CD4-positive, alpha-beta memory T cell (primary cell): ENCODE measurements at regions not wholly inside any gene's neighbourhood (a gene's known extent, or its start where the extent isn't known, plus 50 kb on each side); places are given as distances from the start of the nearest gene placed in this dataset.
"Not testable (repeated sequence)": the region's sequence is repeated elsewhere in the genome, so short reads cannot be mapped to it uniquely, and the experiment has no call there.

Experiments
- CTCF ChIA-PET: fragments of 350-600 bp; sonication (Branson Sonifier 250); formaldehyde crosslinking; loops from one replicate; lab custom pipeline; 2021; ENCODE audit warnings: inconsistent platforms; ENCODE audit not compliant: partially characterized antibody; lab: Charles Lee
- POLR2A ChIA-PET: fragments of 350-600 bp; sonication (Branson Sonifier 250); formaldehyde crosslinking; loops from one replicate; lab custom pipeline; 2021; ENCODE audit not compliant: partially characterized antibody; lab: Charles Lee
- DNase-seq, 5 donors: peaks; one replicate each; pipeline versions ENCODE4 v3.0.0 to v3.0.0-alpha.2; 2020 to 2022; ENCODE audit warnings: mixed read lengths in 1 of 5
- H3K27ac ChIP-seq: one replicate; pipeline ENCODE4 v1.7.0; 2013; ENCODE audit warnings: low read depth, low read length
- H3K27me3 ChIP-seq: 2 replicates; pipeline ENCODE4 v1.7.0; 2013; ENCODE audit warnings: mild to moderate bottlenecking, low read length, moderate library complexity; ENCODE audit not compliant: insufficient read depth
- H3K36me3 ChIP-seq: 2 replicates; pipeline ENCODE4 v1.7.0; 2013; ENCODE audit warnings: mild to moderate bottlenecking, low read length, moderate library complexity; ENCODE audit not compliant: insufficient read depth
- H3K4me1 ChIP-seq: 2 replicates; pipeline ENCODE4 v1.7.0; 2013; ENCODE audit warnings: mild to moderate bottlenecking, low read length, moderate library complexity; ENCODE audit not compliant: insufficient read depth
- H3K4me3 ChIP-seq, 2 donors: one replicate each; pipeline ENCODE4 v1.7.0; 2013; ENCODE audit warnings: low read length in 2 of 2, mild to moderate bottlenecking in 1 of 2
- H3K9me3 ChIP-seq, 2 donors: one replicate each; pipeline ENCODE4 v1.7.0; 2013; ENCODE audit warnings: low read length in 2 of 2, control low read depth in 1 of 2; ENCODE audit not compliant: control insufficient read depth in 1 of 2
- H3K27ac Mint-ChIP-seq, 7 donors: one replicate each; pipeline ENCODE4 v1.8.0; 2020 to 2021; ENCODE audit warnings: mixed read lengths in 7 of 7, mild to moderate bottlenecking in 6 of 7, inconsistent platforms in 3 of 7, moderate library complexity in 3 of 7
- H3K27me3 Mint-ChIP-seq, 2 donors: one replicate each; pipeline ENCODE4 v1.8.0; 2020 to 2021; ENCODE audit warnings: mixed read lengths in 2 of 2
- H3K36me3 Mint-ChIP-seq, 2 donors: one replicate each; pipeline ENCODE4 v1.8.0; 2020 to 2021; ENCODE audit warnings: mixed read lengths in 2 of 2, inconsistent platforms in 1 of 2, mild to moderate bottlenecking in 1 of 2
- H3K4me1 Mint-ChIP-seq, 4 donors: one replicate each; pipeline ENCODE4 v1.8.0; 2020 to 2021; ENCODE audit warnings: mixed read lengths in 4 of 4, mild to moderate bottlenecking in 1 of 4
- H3K4me3 Mint-ChIP-seq, 8 donors: one replicate each; pipeline ENCODE4 v1.8.0; 2020 to 2021; ENCODE audit warnings: mixed read lengths in 8 of 8, mild to moderate bottlenecking in 7 of 8, moderate library complexity in 6 of 8, inconsistent platforms in 3 of 8
- H3K9me3 Mint-ChIP-seq, 8 donors: one replicate each; pipeline ENCODE4 v1.8.0; 2020 to 2021; ENCODE audit warnings: mixed read lengths in 8 of 8, mild to moderate bottlenecking in 5 of 8, inconsistent platforms in 3 of 8, moderate library complexity in 1 of 8
- intact Hi-C: fragments of 100-400 bp; cut with micrococcal nuclease; formaldehyde crosslinking; loops from one replicate; pipeline ENCODE4 v1.15.1; 2023

- no peaks in the 10 kb centered on the region for H3K9me3 ChIP-seq
- intact Hi-C loops: no loop called here
- Mint-ChIP-seq H3K27ac (no peak overlapping the region), H3K9me3 (peaks cover 2 to 20% (median 10%) of the 10 kb centered on the region in 8 donors), H3K4me1 (no peaks in the 10 kb centered on the region), H3K4me3 (no peak overlapping the region), H3K36me3 (no peaks in the 10 kb centered on the region), H3K27me3 (no peaks in the 10 kb centered on the region)
- H3K27ac ChIP-seq: no peak overlapping the region
- no peaks in the 10 kb centered on the region for H3K27me3 ChIP-seq
- no peak for DNase-seq
- H3K4me3 ChIP-seq: no peak overlapping the region
- no peaks in the 10 kb centered on the region for H3K36me3 ChIP-seq
- CTCF ChIA-PET: no interaction called here
- POLR2A ChIA-PET: no interaction called here
- no peaks in the 10 kb centered on the region for H3K4me1 ChIP-seq
These were observed 1206.0 kb upstream of the FLRT2 start for GRCh38 chr14:84323978-84324377.

DNA sequence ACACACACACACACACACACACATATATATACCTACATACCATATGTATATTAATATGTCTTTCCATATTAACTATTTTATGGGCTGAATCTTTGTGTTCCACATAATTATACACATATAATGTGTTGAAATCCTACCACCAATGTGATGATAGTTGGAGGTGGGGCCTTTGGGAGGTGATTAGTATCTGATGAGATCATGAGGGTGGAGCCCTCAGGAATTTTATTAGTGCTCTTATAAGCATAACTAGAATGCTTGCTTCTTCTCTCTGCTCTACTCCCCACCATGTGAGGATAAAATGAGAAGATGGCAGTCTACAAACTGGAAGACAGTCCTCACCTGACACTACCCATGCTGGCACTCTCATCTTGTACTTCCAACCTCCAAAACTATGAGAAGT, 1193.5 kb upstream of the FLRT2 start:
- Mint-ChIP-seq H3K27ac (no peak overlapping the region), H3K4me3 (no peak overlapping the region), H3K36me3 (no peaks in the 10 kb centered on the region), H3K4me1 (no peaks in the 10 kb centered on the region), H3K9me3 (peaks cover 2 to 24% (median 6%) of the 10 kb centered on the region in 8 donors), H3K27me3 (no peaks in the 10 kb centered on the region)
- POLR2A ChIA-PET: no interaction called here
- Histone ChIP-seq H3K4me1 (no peaks in the 10 kb centered on the region), H3K36me3 (no peaks in the 10 kb centered on the region), H3K4me3 (no peak overlapping the region), H3K9me3 (no peaks in the 10 kb centered on the region), H3K27ac (no peak overlapping the region), H3K27me3 (no peaks in the 10 kb centered on the region)
- intact Hi-C loops: no loop called here
- CTCF ChIA-PET: no interaction called here
- no peak for DNase-seq

GRCh38 chr14:84340938-84341337, 1189.0 kb upstream of the FLRT2 start:
- H3K4me3 ChIP-seq: no peak overlapping the region
- intact Hi-C loops: no loop called here
- no peaks in the 10 kb centered on the region for H3K4me1 Mint-ChIP-seq

DNA sequence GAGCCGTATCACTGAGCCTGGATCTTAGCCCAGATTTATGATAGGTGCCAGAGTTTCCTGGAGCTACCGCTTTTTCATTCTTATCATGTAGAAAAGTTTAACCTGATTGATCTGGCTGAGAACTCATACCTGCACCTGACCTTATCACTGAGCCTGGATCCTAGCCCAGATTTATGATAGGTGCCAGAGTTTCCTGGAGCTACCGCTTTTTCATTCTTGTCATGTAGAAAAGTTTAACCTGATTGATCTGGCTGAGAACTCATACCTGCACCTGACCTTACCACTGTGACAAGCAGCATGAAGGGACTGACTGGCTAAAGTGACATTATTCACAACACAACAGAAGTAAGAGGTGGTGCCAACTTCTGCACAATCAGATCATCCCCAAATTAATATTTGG, 1188.1 kb upstream of the FLRT2 start:
- DNase-seq, H3K27ac Mint-ChIP-seq, CTCF ChIA-PET, H3K36me3 Mint-ChIP-seq, H3K4me1 ChIP-seq, intact Hi-C loops, H3K9me3 ChIP-seq, H3K27me3 Mint-ChIP-seq, H3K36me3 ChIP-seq, H3K4me3 ChIP-seq, POLR2A ChIA-PET, H3K27ac ChIP-seq, H3K27me3 ChIP-seq, H3K4me1 Mint-ChIP-seq, H3K4me3 Mint-ChIP-seq: not testable (repeated sequence)
- peaks cover 4 to 23% (median 6%) of the 10 kb centered on the region in 8 donors for H3K9me3 Mint-ChIP-seq

More at GRCh38 chr14:84340938-84341337, 1189.0 kb upstream of the FLRT2 start:
- Histone ChIP-seq H3K27ac (no peak overlapping the region), H3K9me3 (no peaks in the 10 kb centered on the region), H3K36me3 (no peaks in the 10 kb centered on the region), H3K4me1 (no peaks in the 10 kb centered on the region), H3K27me3 (no peaks in the 10 kb centered on the region)
- Mint-ChIP-seq H3K4me3 (no peak overlapping the region), H3K9me3 (peaks cover 2 to 20% (median 5%) of the 10 kb centered on the region in 8 donors), H3K36me3 (no peaks in the 10 kb centered on the region), H3K27ac (no peak overlapping the region), H3K27me3 (no peaks in the 10 kb centered on the region)
- no peak for DNase-seq
- ChIA-PET POLR2A (no interaction called here), CTCF (no interaction called here)

- ChIA-PET CTCF (no interaction called here), POLR2A (no interaction called here)
- Histone ChIP-seq H3K4me3 (no peak overlapping the region), H3K4me1 (no peaks in the 10 kb centered on the region), H3K27ac (no peak overlapping the region), H3K27me3 (no peaks in the 10 kb centered on the region), H3K36me3 (no peaks in the 10 kb centered on the region), H3K9me3 (no peaks in the 10 kb centered on the region)
- intact Hi-C loops: no loop called here
- Mint-ChIP-seq H3K4me1 (no peaks in the 10 kb centered on the region), H3K4me3 (no peak overlapping the region), H3K36me3 (no peaks in the 10 kb centered on the region), H3K9me3 (peaks cover under 1 to 25% (median 5%) of the 10 kb centered on the region in 8 donors), H3K27me3 (no peaks in the 10 kb centered on the region), H3K27ac (no peak overlapping the region)
- no peak for DNase-seq
These were observed 1186.3 kb upstream of the FLRT2 start for GRCh38 chr14:84343656-84344055.

GRCh38 chr14:84351646-84352045, 1178.3 kb upstream of the FLRT2 start:
- H3K27ac Mint-ChIP-seq: no peak overlapping the region
- POLR2A ChIA-PET: no interaction called here
- H3K9me3 Mint-ChIP-seq: peaks cover 7 to 43% (median 26%) of the 10 kb centered on the region in 8 donors
- Histone ChIP-seq H3K27ac (no peak overlapping the region), H3K36me3 (no peaks in the 10 kb centered on the region), H3K4me3 (no peak overlapping the region), H3K4me1 (no peaks in the 10 kb centered on the region), H3K9me3 (peaks cover 0 to 2% of the 10 kb centered on the region in 2 donors), H3K27me3 (no peaks in the 10 kb centered on the region)
- DNase-seq: no peak
- no peaks in the 10 kb centered on the region for H3K4me1 Mint-ChIP-seq
- intact Hi-C loops: no loop called here
- CTCF ChIA-PET: no interaction called here
- no peaks in the 10 kb centered on the region for H3K36me3 Mint-ChIP-seq
- H3K4me3 Mint-ChIP-seq: no peak overlapping the region
- no peaks in the 10 kb centered on the region for H3K27me3 Mint-ChIP-seq

- H3K27ac Mint-ChIP-seq: no peak overlapping the region
- DNase-seq: no peak
- Histone ChIP-seq H3K9me3 (no peaks in the 10 kb centered on the region), H3K4me1 (no peaks in the 10 kb centered on the region), H3K27ac (no peak overlapping the region), H3K36me3 (no peaks in the 10 kb centered on the region), H3K4me3 (no peak overlapping the region), H3K27me3 (no peaks in the 10 kb centered on the region)
- intact Hi-C loops: no loop called here
- ChIA-PET CTCF (no interaction called here), POLR2A (no interaction called here)
- no peaks in the 10 kb centered on the region for H3K27me3 Mint-ChIP-seq
- no peaks in the 10 kb centered on the region for H3K4me1 Mint-ChIP-seq
- no peak overlapping the region for H3K4me3 Mint-ChIP-seq
- H3K9me3 Mint-ChIP-seq: peaks cover 0 to 26% (median 9%) of the 10 kb centered on the region in 8 donors
- no peaks in the 10 kb centered on the region for H3K36me3 Mint-ChIP-seq
These were observed 1168.5 kb upstream of the FLRT2 start for GRCh38 chr14:84361476-84361875.

- Mint-ChIP-seq H3K36me3 (no peaks in the 10 kb centered on the region), H3K4me3 (no peak overlapping the region)
These were observed 1154.7 kb upstream of the FLRT2 start for GRCh38 chr14:84375235-84375634.

More at GRCh38 chr14:84375235-84375634, 1154.7 kb upstream of the FLRT2 start:
- Histone ChIP-seq H3K27me3 (no peaks in the 10 kb centered on the region), H3K27ac (no peak overlapping the region), H3K4me1 (no peaks in the 10 kb centered on the region), H3K4me3 (no peak overlapping the region), H3K36me3 (no peaks in the 10 kb centered on the region), H3K9me3 (no peaks in the 10 kb centered on the region)
- intact Hi-C loops: no loop called here
- no peak for DNase-seq
- Mint-ChIP-seq H3K4me1 (no peaks in the 10 kb centered on the region), H3K27me3 (no peaks in the 10 kb centered on the region), H3K27ac (no peak overlapping the region), H3K9me3 (peaks cover 4 to 27% (median 12%) of the 10 kb centered on the region in 8 donors)
- ChIA-PET POLR2A (no interaction called here), CTCF (no interaction called here)
